Astrocyte (in vitro differentiated cells and primary cell): ENCODE measurements at regions not wholly inside any gene's neighbourhood (a gene's known extent, or its start where the extent isn't known, plus 50 kb on each side); places are given as distances from the start of the nearest gene placed in this dataset.

Source experiments
- EZH2 ChIP-seq: IDR thresholded peaks from 2 replicates; pipeline ENCODE4 v1.6.1; 2012; ENCODE audit warnings: mild to moderate bottlenecking, low read length, inconsistent platforms; ENCODE audit not compliant: insufficient read depth
- TF ChIP-seq, protein P1 (sequence below): IDR thresholded peaks from 2 replicates; pipeline ENCODE4 v1.5.1; 2011; ENCODE audit warnings: low read depth, mild to moderate bottlenecking, inconsistent platforms, low read length, moderate library complexity; ENCODE audit not compliant: insufficient read depth

GRCh38 chr6:84528201-84528600 is 236.2 kb downstream of the TBX18 start:
- TF ChIP-seq, protein P1, sequence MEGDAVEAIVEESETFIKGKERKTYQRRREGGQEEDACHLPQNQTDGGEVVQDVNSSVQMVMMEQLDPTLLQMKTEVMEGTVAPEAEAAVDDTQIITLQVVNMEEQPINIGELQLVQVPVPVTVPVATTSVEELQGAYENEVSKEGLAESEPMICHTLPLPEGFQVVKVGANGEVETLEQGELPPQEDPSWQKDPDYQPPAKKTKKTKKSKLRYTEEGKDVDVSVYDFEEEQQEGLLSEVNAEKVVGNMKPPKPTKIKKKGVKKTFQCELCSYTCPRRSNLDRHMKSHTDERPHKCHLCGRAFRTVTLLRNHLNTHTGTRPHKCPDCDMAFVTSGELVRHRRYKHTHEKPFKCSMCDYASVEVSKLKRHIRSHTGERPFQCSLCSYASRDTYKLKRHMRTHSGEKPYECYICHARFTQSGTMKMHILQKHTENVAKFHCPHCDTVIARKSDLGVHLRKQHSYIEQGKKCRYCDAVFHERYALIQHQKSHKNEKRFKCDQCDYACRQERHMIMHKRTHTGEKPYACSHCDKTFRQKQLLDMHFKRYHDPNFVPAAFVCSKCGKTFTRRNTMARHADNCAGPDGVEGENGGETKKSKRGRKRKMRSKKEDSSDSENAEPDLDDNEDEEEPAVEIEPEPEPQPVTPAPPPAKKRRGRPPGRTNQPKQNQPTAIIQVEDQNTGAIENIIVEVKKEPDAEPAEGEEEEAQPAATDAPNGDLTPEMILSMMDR = no peak
- TF ChIP-seq EZH2 = no peak
